T47D (cell line): ENCODE measurements at regions not wholly inside any gene's neighbourhood (a gene's known extent, or its start where the extent isn't known, plus 50 kb on each side); places are given as distances from the start of the nearest gene placed in this dataset.
"Not testable (repeated sequence)": the region's sequence is repeated elsewhere in the genome, so short reads cannot be mapped to it uniquely, and the experiment has no call there.

Experiments used
- DNase-seq, 2 experiments: peaks; one replicate each; pipeline versions ENCODE4 v3.0.0 to v3.0.0-alpha.2; 2011 to 2012; ENCODE audit warnings: low read depth in 1 of 2, low spot score in 1 of 2
- JUND ChIP-seq: IDR thresholded peaks from 2 replicates; pipeline ENCODE4 v1.6.1; 2012; ENCODE audit warnings: low read depth
- in situ Hi-C: cut with HindIII; loops from 2 replicates; pipeline ENCODE4 v1.10.0; 2016; ENCODE audit warnings: low sequenced_read_pairs, low pct_unique_long_range_greater_than_20kb

- no peak for TF ChIP-seq JUND
- DNase-seq = no peak
- in situ Hi-C loops = no loop called here
Observed at GRCh38 chr14:106174206-106174605, 647.8 kb downstream of the TMEM121 start.

- DNase-seq, in situ Hi-C loops: not testable (repeated sequence)
Observed at GRCh38 chr14:106177266-106178246, 651.2 kb downstream of the TMEM121 start.

- DNase-seq = no peak
- TF ChIP-seq JUND = no peak
- in situ Hi-C loops = no loop called here
Observed at GRCh38 chr14:106179761-106180160, 653.4 kb downstream of the TMEM121 start.

- DNase-seq, in situ Hi-C loops: not testable (repeated sequence)
Observed at GRCh38 chr14:106184771-106185170, 658.4 kb downstream of the TMEM121 start.

GRCh38 chr14:106185174-106185836, 658.9 kb downstream of the TMEM121 start:
- in situ Hi-C loops, DNase-seq: not testable (repeated sequence)

GRCh38 chr14:106185837-106186233, 659.5 kb downstream of the TMEM121 start:
- TF ChIP-seq JUND = no peak
- in situ Hi-C loops = no loop called here
- no peak for DNase-seq

- TF ChIP-seq JUND = no peak
- in situ Hi-C loops = no loop called here
- no peak for DNase-seq
Observed at GRCh38 chr14:106187216-106187615, 660.8 kb downstream of the TMEM121 start.

GRCh38 chr14:106192701-106193100, 666.3 kb downstream of the TMEM121 start:
- DNase-seq, in situ Hi-C loops: not testable (repeated sequence)

GRCh38 chr14:106196459-106196858, 670.1 kb downstream of the TMEM121 start:
- DNase-seq = peak in 1 of 2 experiments; percentile 26
- in situ Hi-C loops = not testable (repeated sequence)

- DNase-seq, in situ Hi-C loops: not testable (repeated sequence)
Observed at GRCh38 chr14:106197264-106197663, 670.9 kb downstream of the TMEM121 start.

- no peak for DNase-seq
- no peak for TF ChIP-seq JUND
- in situ Hi-C loops = no loop called here
Observed at GRCh38 chr14:106199097-106199496, 672.7 kb downstream of the TMEM121 start.

- no peak for TF ChIP-seq JUND
- in situ Hi-C loops = no loop called here
- DNase-seq = peak; percentile 20 to 43
Observed at GRCh38 chr14:106200541-106201315, 674.3 kb downstream of the TMEM121 start.

- peak in 1 of 2 experiments; percentile 37 for DNase-seq
- in situ Hi-C loops = no loop called here
- TF ChIP-seq JUND = no peak
Observed at GRCh38 chr14:106201376-106201775, 675.0 kb downstream of the TMEM121 start.
